ENCODE measurements at regions not wholly inside any gene's neighbourhood (a gene's known extent, or its start where the extent isn't known, plus 50 kb on each side); places are given as distances from the start of the nearest gene placed in this dataset.
"Not testable (repeated sequence)": the region's sequence is repeated elsewhere in the genome, so short reads cannot be mapped to it uniquely, and the experiment has no call there.

GRCh38 chr14:71165121-71166031, 258.1 kb downstream of the PCNX1 start:
- DNase-seq (ENCODE audit: low spot score): no peak

- no peak for DNase-seq (ENCODE audit: low spot score)
Observed at GRCh38 chr14:71166180-71166837, 259.1 kb downstream of the PCNX1 start.

- DNase-seq (ENCODE audit: low spot score): not testable (repeated sequence)
Observed at GRCh38 chr14:71167325-71167950, 260.2 kb downstream of the PCNX1 start.

- peak; percentile 65 for DNase-seq (ENCODE audit: low spot score)
Observed at GRCh38 chr14:71168161-71168560, 260.9 kb downstream of the PCNX1 start.

- DNase-seq (ENCODE audit: low spot score): no peak
Observed at GRCh38 chr14:71168564-71169427, 261.5 kb downstream of the PCNX1 start.

- no peak for DNase-seq (ENCODE audit: low spot score)
Observed at GRCh38 chr14:71169861-71170260, 262.6 kb downstream of the PCNX1 start.

- DNase-seq (ENCODE audit: low spot score): no peak
Observed at GRCh38 chr14:71175491-71175890, 268.2 kb downstream of the PCNX1 start.

GRCh38 chr14:71179066-71179465, 271.8 kb downstream of the PCNX1 start:
- DNase-seq (ENCODE audit: low spot score): no peak

- DNase-seq (ENCODE audit: low spot score): no peak
Observed at GRCh38 chr14:71180397-71180796, 273.1 kb downstream of the PCNX1 start.

- DNase-seq (ENCODE audit: low spot score): no peak
Observed at GRCh38 chr14:71181215-71182003, 274.1 kb downstream of the PCNX1 start.

GRCh38 chr14:71183876-71184689, 276.8 kb downstream of the PCNX1 start:
- no peak for DNase-seq (ENCODE audit: low spot score)

- DNase-seq (ENCODE audit: low spot score): no peak
Observed at GRCh38 chr14:71185637-71186036, 278.4 kb downstream of the PCNX1 start.

GRCh38 chr14:71187633-71188356, 280.5 kb downstream of the PCNX1 start:
- DNase-seq (ENCODE audit: low spot score): no peak

GRCh38 chr14:71190770-71191374, 283.6 kb downstream of the PCNX1 start:
- no peak for DNase-seq (ENCODE audit: low spot score)

GRCh38 chr14:71193663-71194062, 286.4 kb downstream of the PCNX1 start:
- no peak for DNase-seq (ENCODE audit: low spot score)

GRCh38 chr14:71194251-71194650, 287.0 kb downstream of the PCNX1 start:
- DNase-seq (ENCODE audit: low spot score): no peak

- no peak for DNase-seq (ENCODE audit: low spot score)
Observed at GRCh38 chr14:71196921-71197320, 289.7 kb downstream of the PCNX1 start.

- DNase-seq (ENCODE audit: low spot score): no peak
Observed at GRCh38 chr14:71198687-71199086, 291.4 kb downstream of the PCNX1 start.

GRCh38 chr14:71201840-71202239, 294.6 kb downstream of the PCNX1 start:
- no peak for DNase-seq (ENCODE audit: low spot score)
